Activated gamma-delta T cell (primary cell): ENCODE measurements at regions not wholly inside any gene's neighbourhood (a gene's known extent, or its start where the extent isn't known, plus 50 kb on each side); places are given as distances from the start of the nearest gene placed in this dataset.

ENCODE experiments used
- DNase-seq: peaks from one replicate; lab custom pipeline; 2025; lab: John Stamatoyannopoulos, UW

DNA sequence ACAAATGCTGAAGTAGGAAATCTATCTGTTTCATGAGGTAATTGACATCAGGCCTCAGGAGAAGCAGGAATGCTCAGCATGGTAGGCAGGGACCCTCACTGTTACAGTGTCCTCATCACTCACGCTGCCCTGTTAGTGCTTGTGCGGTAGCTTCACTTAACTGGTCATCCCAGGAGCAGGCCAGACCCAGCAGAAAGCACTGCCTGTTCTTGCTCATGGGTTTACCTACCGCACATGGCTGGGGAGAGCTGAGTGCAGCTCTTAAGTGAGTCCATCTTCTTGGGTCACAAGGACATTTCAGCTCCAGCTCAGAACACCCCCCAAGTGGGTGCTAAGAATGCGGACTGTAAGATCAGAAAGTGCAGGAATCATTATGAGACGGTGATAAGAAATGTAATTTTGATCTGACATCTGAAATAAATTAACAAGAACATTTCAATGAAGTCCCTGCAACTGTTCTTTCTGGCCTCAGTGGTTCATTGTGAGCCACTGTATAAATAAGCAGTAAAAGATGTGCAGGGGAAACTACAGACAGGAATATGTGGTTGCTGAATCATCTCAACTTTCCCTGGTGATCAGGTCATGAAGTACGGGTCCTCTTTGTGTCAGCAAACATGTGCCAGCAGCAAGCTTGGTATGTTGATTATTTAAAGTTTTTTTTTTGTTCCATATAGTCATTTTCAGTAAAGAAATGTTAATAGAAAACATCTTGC lies 757.7 kb upstream of the TMEM132C start:
- DNase-seq, result no peak

DNA sequence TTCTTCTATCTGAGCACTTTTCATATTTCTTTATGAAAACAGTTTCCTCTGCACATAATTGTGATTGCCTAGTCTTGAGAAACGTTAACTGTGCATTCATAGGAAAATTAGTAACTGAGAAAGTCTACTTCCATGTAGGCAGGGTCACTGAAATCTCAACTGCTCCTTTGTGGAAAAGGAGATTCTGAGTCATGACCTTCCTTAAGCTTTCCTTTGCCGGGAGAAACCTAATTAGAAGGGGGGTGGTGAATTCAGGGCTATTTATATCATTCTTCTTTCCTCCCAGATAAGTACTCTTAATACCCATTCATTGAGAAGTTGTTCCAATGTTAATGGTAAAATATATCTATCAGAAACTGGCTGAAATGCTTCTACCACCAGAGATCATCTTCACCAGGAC lies 751.0 kb upstream of the TMEM132C start:
- no peak for DNase-seq

DNA sequence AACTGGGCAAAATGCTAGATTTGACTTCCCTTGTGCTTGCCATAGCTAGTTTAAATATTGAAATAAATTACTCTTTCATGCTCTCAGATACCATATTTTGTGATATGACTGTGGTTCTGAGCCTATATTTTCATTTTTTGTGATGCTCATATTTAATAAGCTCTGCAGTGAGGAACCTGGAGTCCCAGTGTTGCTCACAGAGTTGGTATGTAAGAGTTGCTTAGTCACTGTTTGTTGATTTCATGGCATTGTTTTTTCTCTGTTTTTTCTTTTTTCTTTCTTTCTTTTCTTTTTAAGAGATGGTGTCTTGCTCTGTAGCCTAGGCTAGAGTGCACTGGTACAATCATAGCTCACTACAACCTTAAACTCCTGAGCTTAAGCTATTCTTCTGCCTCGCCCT lies 750.5 kb upstream of the TMEM132C start:
- DNase-seq, result no peak

DNA sequence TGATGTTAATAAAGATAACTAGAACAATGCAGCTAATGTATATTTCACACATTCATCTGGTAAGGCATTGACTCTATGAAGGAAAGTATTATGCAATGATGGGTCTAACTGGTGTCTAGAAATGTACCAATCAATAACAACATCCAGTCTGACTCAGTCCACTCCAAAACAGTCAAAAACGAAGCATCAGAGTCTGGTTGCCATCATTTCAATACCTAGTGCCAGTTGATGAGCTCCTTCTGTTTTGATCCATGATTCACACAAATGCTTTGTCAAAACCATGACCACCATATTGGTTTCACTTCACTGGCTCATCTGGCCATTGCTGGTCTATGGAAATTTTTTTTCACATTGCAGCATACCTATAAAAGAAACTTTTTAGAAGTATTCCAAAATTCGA lies 747.2 kb upstream of the TMEM132C start:
- DNase-seq, result no peak

DNA sequence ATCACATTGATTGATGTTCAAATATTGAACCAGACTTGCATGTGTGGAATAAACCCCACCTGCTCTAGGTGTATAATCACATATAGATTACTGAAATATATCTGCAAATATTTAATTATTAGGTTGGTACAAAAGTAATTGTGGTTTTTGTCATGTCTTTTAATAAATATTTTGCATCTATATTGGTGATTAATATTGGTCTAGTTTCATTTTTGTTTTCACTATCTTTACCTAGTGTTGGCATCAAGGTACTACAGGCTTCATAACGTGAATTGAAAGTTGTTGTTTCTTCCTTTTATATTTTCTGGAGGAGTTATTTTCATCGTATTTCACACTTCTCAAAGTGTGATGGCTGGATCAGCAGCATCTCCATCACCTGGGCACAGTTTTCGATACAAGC lies 740.0 kb upstream of the TMEM132C start:
- no peak for DNase-seq

DNA sequence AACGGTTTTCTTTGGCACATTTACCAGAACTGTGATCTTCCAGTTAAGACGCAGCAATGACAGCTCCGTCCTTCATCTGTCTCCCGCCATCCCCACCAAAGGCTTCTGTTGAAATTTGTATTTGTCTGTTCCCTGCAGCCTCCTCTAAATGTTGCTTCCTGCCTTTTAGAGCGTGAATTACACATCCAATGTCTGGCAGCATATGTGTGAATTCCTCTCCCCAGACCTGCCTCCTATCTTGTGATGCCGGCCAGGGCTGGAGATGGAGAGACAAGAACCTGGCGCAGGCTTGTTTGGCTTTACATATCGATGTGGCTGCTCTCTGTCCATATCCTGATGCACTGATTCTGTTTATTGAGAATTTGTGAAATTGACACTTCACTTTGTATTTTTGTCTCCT lies 738.4 kb upstream of the TMEM132C start:
- no peak for DNase-seq

DNA sequence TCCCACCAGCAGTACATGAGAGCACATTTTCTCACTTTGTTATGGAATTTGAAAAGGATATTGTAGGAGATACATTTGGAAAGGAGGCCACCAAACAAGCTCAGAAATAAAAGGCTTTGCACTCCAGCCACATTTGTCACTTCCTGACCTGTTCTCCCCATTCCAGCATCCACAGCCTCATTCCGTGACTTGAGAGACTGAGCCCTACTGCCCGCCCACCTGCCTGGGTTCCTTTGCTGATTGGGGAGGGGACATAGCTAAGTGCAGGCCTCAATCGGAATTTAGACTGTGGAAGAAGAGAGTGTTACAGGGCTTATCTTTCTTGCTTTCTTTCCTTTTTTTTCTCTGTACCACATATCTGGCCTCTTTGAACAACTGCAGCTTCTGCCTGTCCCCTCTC lies 735.4 kb upstream of the TMEM132C start:
- DNase-seq, result no peak

DNA sequence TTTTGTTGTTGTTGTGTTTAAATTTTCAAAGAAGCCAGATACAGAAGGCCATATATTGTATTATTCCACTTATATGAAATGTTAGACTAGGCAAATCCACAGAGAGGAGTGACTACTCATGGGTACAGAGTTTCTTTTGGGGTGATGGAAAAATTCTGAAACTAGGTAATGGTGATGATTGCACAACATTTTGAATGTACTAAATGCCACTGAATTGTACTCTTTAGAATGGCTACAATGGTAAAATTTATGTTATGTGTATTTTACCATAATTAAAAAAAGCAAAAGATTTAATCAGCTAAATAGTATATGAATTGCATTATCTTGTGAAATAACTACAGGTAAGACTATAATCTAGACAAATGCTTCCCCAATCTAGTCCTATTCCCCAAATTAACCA lies 733.6 kb upstream of the TMEM132C start:
- no peak for DNase-seq

DNA sequence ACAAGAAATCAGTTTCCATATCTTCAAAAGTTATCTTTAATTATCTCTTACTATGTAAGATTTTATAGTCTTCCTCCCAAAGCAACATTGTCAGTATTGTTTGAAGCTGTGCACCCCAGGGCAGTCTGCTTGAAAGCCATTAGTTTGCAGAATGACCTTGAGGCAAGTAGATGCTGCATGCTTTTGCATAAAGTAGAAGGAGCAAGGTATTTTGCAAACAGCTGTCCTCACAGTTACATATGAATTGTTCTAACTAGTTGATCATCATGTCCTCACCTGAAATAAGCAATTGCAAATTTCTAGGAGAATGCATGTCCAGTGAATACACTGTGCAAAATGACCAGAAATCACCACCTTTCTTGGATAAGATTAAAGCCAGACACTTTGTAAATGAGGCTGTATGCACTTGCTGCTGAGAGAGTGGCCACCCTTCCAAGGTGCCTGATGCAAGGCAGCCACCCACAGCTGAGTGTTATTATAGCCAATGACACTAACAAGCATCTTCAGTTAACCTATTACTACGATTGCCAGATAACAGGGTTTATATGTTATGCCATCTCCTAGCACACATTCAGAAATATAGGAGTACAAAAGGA lies 730.0 kb upstream of the TMEM132C start:
- no peak for DNase-seq

DNA sequence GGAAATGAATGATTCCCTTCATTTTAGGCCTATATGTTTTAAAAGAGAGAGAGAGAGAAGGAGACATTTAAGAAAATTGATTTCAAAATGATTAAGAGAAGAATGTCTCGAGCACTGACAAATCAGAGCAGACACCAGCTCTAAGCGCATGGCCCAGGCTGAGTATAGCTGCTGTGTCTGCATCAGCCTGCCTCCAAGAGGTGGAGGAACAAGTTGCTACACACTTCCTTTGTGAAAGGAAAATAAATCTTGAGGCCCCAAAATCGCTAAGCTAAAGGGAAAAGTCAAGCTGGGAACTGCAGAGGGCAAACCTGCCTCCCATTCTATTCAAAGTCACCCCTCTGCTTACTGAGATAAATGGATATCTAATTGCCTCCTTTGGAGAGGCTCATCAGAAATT lies 728.7 kb upstream of the TMEM132C start:
- no peak for DNase-seq

DNA sequence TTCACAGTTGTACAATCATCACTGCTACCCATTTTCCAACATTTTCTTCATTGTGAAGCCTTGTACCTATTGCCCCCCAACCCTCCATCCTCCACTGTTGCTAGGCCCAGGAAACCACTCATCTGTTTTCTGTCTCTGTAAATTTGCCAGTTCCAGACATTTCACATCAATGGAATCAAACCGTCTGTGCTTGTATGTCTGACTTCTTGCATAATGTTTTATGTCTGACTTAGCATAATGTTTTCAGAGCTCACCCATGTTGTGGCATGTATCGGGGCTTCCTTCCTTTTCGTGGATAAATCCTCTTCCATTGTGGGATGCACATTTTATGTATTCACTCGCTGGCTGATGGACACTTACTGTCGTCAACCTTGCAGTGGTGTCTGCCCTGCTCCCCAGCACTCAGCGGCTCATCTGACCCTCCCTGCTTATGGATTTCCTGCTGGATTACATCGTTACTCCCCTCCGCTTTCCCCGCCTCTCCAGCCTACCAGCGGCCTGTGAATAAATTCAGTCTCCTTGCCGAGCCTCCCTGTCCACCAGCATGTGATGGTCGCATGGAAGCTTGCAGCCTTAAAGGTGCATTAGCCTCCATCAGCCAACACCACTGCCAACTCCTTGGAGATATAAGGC lies 727.6 kb upstream of the TMEM132C start:
- DNase-seq, result no peak

DNA sequence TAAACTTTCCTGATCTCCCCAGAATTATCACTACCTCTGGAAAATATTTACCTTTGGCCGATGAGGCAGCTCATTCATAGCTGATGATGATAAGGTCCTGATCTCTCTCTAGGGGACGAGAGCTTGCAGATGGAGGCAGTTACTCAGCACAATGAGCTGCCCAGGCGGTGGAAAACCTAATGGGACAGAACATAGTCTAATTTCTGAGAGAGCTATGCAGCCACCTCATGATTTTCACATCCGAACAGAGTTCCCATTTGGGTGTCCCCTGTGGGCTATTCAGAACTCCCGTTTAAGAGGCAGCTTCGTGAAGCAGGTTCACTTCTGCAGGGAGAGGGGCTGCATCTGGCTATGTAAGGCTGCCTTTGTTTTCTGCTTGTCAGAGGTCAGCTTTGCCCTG lies 724.6 kb upstream of the TMEM132C start:
- no peak for DNase-seq

DNA sequence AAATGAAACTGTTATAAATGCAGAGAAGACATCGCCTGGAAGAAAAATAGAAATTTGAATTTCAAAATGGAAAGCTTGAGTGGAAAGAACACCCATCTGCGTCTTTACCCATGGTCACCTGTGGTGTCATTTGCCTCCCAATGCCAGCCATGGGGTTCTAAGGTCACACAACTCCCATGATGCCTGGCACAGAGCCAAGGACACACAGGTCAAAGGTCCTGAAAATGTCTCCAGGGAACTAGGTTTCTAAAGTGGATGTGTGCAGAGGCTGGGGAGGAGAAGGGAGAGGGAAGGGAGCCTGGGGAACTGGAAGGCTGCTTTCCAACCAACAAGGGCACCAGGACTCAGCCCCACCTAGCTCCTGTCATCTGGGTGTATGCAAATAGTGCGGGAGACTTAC lies 724.0 kb upstream of the TMEM132C start:
- DNase-seq, result no peak

DNA sequence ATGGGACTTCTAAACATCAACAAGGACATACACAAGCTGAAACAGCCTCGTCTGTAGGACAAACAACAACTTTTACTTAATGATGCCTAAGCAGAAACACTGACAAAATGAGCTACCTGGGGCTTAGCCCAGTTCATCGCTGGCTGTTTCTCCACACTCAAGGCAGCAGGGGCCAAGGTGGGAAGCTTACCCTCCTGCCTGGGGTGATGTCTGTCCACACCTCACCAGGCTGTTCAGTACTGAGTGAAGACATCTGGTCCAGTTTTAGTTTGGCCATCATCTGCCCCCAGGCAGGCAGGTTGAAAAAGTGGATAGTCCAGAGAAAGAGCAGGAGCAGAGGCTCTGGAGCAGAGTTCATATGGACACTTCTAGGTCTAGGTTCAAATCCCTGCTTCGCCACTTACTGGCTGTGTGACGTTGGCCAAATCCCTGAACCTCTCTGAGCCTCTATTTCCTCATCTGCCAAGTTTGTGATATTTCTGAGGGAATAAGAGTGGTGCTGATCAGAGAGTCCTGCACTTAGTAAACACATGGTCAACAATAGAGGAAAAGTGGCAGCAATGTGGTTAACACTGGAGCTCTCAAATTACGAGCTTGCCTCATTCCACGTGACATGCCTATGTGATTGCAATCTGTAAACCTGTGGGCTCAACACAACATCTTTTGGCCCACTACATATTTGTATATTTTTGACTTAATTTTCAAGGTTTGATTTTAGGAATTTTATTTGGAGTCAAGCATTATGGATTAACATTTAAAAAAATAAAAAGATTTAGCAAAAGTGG lies 720.1 kb upstream of the TMEM132C start:
- no peak for DNase-seq

DNA sequence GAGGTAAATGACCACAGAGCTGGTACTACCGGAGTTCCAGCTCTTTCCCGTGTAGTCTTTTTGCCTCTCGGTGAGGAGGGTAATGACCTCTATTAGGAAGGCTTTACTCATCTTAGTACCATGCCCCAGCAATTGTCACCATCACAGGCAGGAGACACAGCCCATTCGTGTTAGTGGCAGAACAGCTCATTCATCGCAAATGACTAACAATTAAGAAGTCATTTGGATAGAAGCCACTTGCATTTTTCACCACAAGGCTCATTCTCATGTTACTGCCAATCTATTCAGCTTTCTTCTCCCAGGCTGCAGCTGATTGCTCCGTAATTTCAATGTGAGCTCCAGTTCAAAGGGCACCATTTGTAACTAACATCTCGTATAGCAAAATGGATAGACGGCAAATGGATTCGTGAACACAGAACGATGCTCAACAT lies 718.8 kb upstream of the TMEM132C start:
- no peak for DNase-seq

DNA sequence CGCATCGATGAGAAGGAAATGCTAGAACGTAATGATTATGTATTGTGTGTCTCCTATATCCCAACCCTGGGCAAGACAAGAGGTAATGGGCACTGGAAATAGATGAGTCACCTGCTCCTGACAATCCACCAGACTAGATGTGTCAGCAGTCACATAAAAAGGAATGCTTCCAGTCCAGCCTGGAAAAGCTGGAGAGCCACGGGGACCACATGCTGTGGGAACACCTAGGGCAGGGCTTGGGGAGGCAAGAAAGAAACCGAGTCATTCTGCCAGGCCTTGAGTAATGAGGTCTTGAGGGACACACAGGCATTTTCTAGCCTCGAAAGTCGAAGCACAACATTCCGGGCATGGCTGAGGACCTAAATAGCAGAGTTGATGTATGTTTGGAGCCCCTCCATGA lies 716.7 kb upstream of the TMEM132C start:
- DNase-seq, result no peak

DNA sequence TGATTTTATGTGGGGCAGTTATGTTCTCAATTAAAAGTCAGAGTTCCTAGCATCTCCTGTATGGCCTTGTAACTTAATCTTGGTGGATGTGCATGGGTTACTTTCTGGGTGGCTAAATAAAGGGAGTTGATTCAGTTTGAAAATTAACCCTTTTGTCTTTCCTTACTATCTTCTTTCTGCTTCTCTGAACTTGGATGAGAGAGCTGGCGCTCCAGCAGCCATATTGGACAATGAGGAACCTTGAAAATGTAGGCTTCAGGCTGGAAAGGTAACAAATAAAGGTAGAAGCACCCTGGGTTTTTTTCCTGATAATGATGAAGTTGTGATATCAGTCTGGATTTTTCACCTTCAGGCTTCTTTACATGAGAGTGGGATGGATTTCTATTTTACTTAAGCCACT lies 714.1 kb upstream of the TMEM132C start:
- no peak for DNase-seq

DNA sequence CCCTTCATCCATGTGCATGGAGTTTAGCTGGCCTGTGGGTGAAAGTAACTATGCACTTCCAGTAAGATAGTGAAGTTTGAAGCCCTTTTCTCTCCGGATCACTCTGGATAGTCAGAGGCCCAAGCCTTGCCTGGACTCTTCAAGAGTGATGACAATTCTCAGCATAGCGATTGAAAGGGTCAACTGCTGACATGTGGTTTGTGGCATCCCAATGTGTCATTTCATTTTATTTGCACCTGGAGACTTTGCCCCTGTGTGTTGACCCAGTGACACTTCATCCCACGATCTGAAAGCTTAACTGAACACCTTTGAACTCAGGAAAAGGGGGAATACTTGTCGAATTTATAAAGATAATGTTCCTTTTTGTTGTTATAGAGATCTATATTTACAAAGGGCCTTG lies 711.9 kb upstream of the TMEM132C start:
- no peak for DNase-seq

DNA sequence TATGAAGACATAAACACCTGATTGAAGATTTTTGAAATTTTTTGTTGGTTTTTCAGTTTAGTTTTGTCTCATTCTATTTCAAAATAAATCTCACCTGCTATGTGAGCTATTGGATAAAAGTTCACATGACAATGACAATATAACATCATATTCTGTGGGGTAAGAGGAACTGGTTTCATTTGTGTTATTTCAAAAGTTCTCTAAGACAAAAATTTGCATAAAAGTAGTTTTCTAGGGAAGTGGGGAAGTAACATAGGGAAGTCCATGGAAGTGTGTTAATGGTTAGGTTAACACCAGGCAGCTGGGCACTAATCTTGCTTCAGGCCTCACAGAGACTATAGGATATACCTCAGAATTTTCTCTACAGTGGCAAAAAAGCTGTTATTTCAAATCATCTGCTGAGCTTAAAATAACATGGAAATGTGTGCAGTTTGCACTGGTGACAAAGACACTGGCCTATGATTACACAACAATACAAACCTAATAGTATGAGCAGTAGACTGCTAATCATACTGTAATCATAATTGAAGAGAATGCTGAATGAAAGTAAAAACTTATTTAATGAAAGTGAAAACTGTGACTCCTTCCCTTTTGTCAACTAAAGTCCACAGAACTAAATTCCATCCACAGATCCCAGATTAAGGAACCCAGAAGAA lies 710.6 kb upstream of the TMEM132C start:
- no peak for DNase-seq

DNA sequence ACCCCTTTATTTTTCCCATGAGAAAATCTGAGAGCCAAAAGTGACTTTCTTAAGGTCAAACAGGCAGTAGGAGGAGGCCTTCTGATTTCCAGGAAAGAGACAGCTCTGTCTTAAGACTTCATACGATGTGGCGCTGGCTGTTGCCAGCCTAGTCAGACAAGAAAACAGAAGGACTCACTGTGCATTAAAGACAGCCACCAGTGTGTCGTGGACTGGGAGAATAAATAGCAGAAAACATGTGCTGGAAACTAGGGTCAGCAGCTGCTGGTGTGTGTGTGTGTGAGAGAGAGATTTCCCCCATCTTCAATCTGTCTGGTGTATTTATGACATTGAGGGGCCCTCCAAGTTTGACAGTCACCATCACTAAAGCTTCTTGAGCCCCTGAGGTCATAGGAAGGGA lies 708.6 kb upstream of the TMEM132C start:
- no peak for DNase-seq

DNA sequence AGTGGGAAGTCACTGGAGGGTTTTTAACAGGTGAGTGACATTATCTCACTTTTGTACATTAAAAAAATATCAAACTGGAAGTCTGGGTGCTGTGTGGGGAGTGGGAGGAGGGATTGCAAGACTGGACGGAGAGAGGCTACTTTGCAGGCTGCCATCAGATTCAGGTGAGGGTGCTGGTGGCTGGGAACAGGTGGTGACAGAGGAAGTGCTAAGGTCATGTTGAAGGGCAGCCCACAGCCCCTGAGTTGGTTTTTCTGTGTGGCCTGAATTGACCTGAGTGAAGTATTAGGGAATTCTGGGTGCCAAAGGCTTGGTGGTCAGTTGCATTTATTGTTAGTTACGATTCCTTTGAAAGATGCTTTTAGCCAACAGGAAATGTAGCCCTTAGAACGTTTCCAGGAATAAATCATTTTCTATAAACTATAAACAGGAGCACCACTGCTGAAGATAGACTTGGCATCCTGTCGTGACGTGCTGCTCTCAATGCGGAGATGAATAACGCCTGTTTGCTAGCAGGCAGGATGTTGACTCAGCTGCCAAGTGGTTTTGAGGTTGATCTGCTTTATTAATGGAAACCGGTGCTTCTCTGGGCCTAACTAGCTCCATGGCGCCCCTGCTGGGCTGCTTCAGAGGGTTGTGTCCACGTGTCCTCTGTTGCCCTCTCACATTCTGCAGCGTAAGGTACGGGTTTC lies 707.5 kb upstream of the TMEM132C start:
- DNase-seq, result no peak

DNA sequence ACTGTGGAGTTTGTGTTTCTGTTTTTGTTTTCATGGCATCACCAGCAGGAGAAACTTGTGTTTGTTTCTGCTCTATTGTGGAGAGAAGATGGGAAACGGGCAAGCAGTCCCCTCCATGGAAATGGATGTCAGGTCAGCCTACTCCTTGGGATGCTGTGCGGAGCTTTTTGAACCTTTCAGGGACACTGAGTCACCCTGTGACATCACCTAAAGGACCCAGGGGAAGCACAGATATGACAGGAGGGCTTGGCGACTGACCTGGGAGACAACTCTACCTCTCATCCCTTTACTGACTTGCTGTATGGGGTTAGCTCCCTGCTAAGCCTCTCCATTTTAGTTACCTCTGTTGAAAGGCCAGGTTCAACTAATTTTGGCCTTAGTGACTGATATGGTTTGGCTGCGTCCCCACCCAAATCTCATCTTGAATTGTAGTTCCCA lies 706.9 kb upstream of the TMEM132C start:
- no peak for DNase-seq
